ENCODE measurements at regions not wholly inside any gene's neighbourhood (a gene's known extent, or its start where the extent isn't known, plus 50 kb on each side); places are given as distances from the start of the nearest gene placed in this dataset.
A peak's percentile ranks its signal among the peaks of the same experiment; 100 is the strongest.

- no peaks in the 10 kb centered on the region for H3K36me3 ChIP-seq
- peaks cover 5% of the 10 kb centered on the region for H3K27me3 ChIP-seq
- no peak for ATAC-seq
- H3K4me3 ChIP-seq, result no peak overlapping the region
- no peaks in the 10 kb centered on the region for H3K4me1 ChIP-seq
- WGBS, 2 donors (ENCODE audit: low coverage in 1 of 2), result 88 to 93% methylated on average over 3 to 8 of the region's 10 CpGs
- TF ChIP-seq POLR2AphosphoS5 (IDR thresholded peaks at IDR 0.05), result no peak
- H3K9me3 ChIP-seq, result peaks cover 0 to 7% (median 0%) of the 10 kb centered on the region in 3 donors
- no peak overlapping the region for H3K27ac ChIP-seq
Observed at GRCh38 chr20:52383995-52384621, 192.5 kb upstream of the ZFP64 start.

GRCh38 chr20:52382933-52383332 is 191.4 kb upstream of the ZFP64 start:
- no peaks in the 10 kb centered on the region for H3K36me3 ChIP-seq
- H3K4me1 ChIP-seq, result no peaks in the 10 kb centered on the region
- WGBS, 2 donors (ENCODE audit: low coverage in 1 of 2), result 70 to 96% methylated on average over 4 of the region's 4 CpGs
- H3K27me3 ChIP-seq, result peaks cover 5% of the 10 kb centered on the region
- H3K27ac ChIP-seq, result no peak overlapping the region
- no peak for TF ChIP-seq EP300 (IDR thresholded peaks at IDR 0.05)
- TF ChIP-seq CTCF (IDR thresholded peaks at IDR 0.05), result no peak
- no peak for TF ChIP-seq POLR2A (IDR thresholded peaks at IDR 0.05)
- no peak for TF ChIP-seq POLR2AphosphoS5 (IDR thresholded peaks at IDR 0.05)
- H3K9me3 ChIP-seq, result peaks cover 0 to 7% (median 0%) of the 10 kb centered on the region in 3 donors
- no peak overlapping the region for H3K4me3 ChIP-seq
- no peak for ATAC-seq

- peaks cover 0 to 7% (median 0%) of the 10 kb centered on the region in 3 donors for H3K9me3 ChIP-seq
- no peaks in the 10 kb centered on the region for H3K4me1 ChIP-seq
- H3K27ac ChIP-seq, result no peak overlapping the region
- ATAC-seq, result no peak
- TF ChIP-seq POLR2A (IDR thresholded peaks at IDR 0.05) (no peak), CTCF (IDR thresholded peaks at IDR 0.05) (peak; percentile 41 to 77 (median 62)), POLR2AphosphoS5 (IDR thresholded peaks at IDR 0.05) (no peak), EP300 (IDR thresholded peaks at IDR 0.05) (no peak)
- no peaks in the 10 kb centered on the region for H3K36me3 ChIP-seq
- WGBS, 2 donors (ENCODE audit: low coverage in 1 of 2), result 52 to 54% methylated on average over 7 of the region's 7 CpGs
- H3K27me3 ChIP-seq, result peaks cover 5% of the 10 kb centered on the region
- no peak overlapping the region for H3K4me3 ChIP-seq
Observed at GRCh38 chr20:52379723-52380336, 188.3 kb upstream of the ZFP64 start.

GRCh38 chr20:52372169-52372568 is 180.6 kb upstream of the ZFP64 start:
- Histone ChIP-seq H3K9me3 (no peaks in the 10 kb centered on the region), H3K4me3 (no peak overlapping the region), H3K4me1 (no peaks in the 10 kb centered on the region), H3K36me3 (no peaks in the 10 kb centered on the region), H3K27ac (no peak overlapping the region), H3K27me3 (no peaks in the 10 kb centered on the region)
- no peak for TF ChIP-seq EP300 (IDR thresholded peaks at IDR 0.05)
- no peak for TF ChIP-seq CTCF (IDR thresholded peaks at IDR 0.05)
- no peak for TF ChIP-seq POLR2AphosphoS5 (IDR thresholded peaks at IDR 0.05)
- TF ChIP-seq POLR2A (IDR thresholded peaks at IDR 0.05), result no peak
- WGBS, 2 donors (ENCODE audit: low coverage in 1 of 2), result 72 to 75% methylated on average over 4 of the region's 4 CpGs
- no peak for ATAC-seq

- Histone ChIP-seq H3K36me3 (no peaks in the 10 kb centered on the region), H3K27ac (no peak overlapping the region), H3K27me3 (no peaks in the 10 kb centered on the region), H3K9me3 (no peaks in the 10 kb centered on the region), H3K4me1 (no peaks in the 10 kb centered on the region), H3K4me3 (no peak overlapping the region)
- TF ChIP-seq POLR2A (IDR thresholded peaks at IDR 0.05), result no peak
- TF ChIP-seq EP300 (IDR thresholded peaks at IDR 0.05), result no peak
- TF ChIP-seq POLR2AphosphoS5 (IDR thresholded peaks at IDR 0.05), result no peak
- TF ChIP-seq CTCF (IDR thresholded peaks at IDR 0.05), result no peak
- WGBS, 2 donors (ENCODE audit: low coverage in 1 of 2), result 92 to 94% methylated on average over 5 to 7 of the region's 7 CpGs
- ATAC-seq, result no peak
Observed at GRCh38 chr20:52365688-52366087, 174.1 kb upstream of the ZFP64 start.

Data from gastroesophageal sphincter (tissue), 4 donors.